ENCODE measurements at regions not wholly inside any gene's neighbourhood (a gene's known extent, or its start where the extent isn't known, plus 50 kb on each side); places are given as distances from the start of the nearest gene placed in this dataset.

DNA sequence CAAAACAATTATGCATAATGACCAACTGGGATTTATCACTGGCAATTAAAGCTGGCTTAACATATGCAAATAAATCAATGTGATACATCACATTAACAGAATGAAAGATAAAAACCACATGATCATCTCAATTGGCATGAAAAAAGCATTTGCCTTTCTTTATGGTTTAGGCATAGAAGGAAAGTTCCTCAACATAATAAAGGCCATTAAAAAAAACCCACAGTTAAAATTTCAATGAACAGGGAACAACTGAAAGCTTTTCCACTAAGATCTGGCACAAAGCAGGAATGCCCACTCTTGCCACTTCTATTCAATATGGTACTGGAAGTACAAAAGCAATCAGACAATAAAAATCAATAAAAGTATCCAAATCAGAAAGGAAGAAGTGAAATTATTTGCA, 151.2 kb upstream of the CD180 start:
- DNase-seq, result no peak

DNA sequence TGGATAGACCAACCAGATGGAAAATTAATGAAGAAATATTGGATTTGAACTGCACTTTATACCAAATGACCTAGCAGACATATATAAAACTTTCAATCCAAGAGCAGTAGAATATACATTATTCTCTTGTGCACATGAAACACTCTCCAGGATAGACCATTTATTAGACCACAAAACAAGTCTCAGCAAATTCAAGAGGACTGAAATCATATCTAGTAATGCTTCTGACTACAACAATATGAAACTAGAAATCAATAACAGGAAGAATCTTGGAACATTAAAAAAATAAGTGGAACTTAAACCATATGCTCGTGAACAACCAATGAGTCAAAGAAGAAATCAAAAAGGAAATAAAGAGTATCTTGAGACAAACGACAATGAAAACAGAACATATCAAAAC, 150.0 kb upstream of the CD180 start:
- no peak for DNase-seq

DNA sequence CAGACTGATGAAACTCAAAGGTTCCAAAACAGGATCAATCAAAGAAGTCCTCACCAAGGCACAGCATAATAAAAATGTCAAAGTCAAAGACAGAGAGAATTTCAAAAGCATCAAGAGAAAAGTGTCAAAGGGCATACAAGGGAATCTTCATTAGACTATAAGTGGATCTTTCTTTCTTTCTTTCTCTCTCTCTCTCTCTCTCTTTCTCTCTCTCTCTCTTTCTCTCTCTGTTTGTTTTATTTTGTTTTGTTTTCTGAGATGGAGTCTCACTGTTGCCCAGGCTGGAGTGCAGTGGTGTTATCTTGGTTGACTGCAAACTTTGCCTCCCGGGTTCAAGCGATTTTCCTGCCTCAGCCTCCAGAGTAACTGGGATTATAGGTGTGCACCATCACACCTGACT, 148.3 kb upstream of the CD180 start:
- DNase-seq, result no peak

DNA sequence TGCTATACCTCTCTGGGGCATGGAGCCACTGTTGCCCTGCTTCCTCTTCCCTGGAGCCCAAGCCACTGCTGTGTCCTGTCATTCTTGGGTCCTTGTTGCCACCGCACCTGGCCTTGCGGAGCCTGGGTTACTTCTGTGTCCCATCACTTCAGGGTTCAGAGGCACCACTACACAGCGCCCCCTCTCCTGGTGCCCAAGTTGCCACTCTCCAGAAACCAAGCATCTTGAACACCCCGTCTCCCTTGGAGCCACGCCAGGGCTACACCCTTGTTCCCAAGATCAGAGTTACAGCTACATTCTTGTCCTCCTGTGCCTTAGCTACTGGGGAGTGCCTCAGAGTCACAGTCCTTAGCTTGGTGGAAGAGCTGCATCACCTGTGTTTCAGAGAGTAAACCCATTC, 147.2 kb upstream of the CD180 start:
- DNase-seq, result no peak

DNA sequence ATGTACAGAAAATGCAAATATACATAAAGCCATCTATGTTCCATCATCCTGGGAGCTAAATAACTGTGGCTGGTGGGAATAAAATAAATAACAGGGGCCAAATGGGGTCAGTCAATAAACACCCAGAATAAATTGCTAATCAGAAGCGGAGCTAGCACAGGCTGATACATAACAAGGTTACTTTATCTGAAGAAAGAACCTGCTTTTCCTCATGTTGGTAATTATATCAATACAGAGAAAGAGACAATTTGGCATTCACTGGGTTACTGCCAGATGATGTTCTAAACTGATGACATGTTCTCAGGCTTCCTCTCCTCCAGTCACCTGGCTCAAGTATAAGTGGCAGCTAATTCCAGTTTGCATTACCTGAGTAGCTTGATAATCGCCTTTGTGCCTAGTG, 144.9 kb upstream of the CD180 start:
- no peak for DNase-seq

DNA sequence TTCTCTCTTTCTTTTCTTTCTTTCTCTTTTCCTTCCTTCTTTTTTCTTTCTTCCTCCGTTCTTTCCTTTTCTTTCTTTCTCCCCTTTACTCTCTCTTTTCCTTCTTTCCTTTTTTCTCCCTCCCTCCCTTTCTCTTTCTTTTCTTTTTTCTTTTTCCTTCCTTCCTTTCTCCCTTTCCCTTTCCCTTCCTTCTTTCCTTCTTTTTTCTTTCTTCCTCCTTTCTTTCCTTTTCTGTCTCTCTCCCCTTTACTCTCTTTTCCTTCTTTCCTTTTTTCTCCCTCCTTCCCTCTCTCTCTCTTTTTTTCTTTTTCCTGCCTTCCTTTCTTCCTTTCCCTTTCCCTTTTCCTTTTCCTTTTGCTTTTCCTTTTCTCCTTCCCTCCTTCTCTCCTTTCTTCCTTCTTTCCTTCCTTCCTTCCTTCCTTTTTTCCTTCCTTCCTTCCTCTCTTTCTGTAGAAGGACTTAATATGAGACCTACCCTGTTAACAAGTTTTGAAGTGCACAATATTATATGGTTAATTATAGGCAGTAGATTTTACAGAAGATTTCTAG, 142.7 kb upstream of the CD180 start:
- no peak for DNase-seq

DNA sequence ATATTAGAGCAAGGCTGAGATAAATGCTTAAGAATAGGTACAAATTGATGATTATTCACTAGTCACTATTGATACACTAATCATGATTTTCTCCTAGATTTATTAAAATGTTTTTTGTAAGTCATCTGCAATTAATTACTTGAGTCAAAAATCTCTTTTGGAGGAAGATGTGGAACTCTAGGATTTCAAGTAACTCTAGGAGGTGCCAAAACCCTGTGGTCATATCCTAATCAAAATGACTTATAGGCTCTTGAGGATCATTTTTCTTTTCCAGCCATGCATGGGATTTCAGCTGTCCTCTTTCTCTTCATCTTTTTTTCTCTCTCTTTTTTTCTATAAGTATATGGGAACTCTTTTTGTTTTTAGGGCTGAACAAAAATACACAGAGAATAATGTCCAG, 141.8 kb upstream of the CD180 start:
- DNase-seq, result no peak

DNA sequence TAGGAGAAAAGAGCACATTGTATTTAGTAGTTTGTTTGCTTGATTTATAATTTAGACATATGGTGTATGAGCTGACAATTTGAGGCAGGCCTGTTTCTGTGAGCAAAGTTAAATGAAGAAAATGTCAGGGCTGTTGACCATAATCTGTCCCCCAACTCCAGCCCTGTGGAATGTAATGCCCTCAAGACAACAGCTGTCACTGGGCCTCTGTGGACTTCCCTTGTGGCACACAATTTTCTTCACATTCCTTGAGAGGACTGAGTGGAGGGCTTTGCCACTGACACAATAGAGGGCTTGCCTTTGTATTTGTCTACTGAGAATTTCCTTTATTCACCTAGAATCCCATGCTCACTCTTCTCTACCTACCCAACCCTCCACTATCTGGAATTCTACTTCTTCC, 141.2 kb upstream of the CD180 start:
- DNase-seq, result no peak

DNA sequence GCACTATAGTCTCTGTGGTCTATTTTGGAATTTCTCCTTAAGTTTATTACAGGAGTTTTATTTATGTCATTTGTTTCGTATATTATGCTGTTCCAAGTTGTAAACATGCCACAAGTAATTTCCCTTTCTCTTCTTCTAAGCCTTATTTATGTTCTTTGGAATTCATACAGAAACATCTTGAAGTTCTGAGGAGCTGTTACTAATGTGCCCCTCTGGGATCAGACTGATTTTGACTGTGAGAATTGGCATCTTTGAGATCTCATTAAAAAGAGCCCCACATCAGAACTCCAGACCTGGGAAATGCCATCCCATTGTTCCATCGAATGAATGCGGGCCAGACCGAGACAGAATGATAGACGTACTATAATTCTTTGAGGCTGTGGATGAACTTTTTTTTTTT, 138.8 kb upstream of the CD180 start:
- no peak for DNase-seq

DNA sequence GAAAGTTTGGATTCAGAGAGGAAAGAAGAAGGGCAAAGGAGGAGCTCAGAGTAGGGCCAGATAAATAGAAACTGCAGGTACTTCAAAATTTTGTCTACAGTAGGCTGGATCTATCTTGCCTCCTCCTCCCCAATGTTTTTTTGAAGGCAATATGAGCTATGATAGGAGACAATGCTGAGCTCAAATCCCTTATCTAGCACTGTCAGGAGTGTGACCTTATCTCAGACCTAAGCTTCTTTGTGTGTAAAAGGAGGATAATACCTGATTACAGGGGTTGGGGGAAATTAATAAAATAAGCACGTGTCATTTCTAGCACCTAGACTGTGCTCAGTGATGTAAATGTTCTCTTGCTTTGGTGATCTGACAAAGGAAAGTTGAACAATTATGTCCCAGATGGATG, 137.8 kb upstream of the CD180 start:
- DNase-seq, result no peak

DNA sequence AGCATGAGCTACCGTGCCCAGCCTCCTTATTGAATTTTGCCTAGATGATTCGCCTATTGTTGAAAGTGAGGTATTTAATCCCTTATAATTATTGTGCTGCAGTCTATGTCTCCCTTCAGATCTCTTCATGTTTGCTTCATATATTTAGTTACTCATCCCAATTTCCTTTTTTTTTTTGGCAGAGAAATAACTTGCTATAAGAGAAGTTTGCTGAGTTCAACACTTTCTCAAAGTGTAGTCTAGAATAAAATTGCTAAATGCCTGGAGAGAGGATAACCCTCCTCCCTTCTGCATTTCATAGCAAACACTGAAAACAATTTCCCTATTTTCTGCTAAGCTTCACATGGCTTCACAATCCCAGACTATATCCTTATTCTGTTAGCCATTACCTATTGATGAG, 136.6 kb upstream of the CD180 start:
- no peak for DNase-seq

DNA sequence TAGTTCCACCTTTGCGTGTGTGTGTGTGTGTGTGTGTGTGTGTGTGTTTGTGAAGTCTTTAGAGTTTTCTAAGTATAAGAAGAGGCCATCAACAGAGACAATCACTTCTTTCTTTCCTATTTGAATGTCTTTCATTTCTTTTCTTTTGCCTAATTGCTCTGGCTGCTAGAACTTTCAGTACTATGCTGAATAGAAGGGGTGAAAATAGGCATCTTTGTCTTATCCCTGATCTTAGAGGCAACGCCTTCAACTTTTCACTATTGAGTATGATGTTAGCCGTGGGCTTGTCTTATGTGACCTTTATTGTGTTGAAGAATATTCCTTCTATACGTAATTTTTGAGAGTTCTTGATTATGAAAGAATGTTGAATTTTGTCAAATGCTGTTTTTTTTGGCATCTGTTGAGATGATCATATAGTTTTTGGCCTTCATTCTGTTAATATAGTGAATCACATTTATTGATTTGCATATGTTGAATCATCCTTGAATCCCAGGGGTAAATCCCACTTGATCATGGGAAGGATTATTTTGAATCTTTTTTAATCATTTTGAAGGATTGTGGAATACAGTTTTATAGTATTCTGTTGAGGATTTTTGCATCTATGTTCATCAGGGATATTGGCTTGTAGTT, 134.8 kb upstream of the CD180 start:
- no peak for DNase-seq

DNA sequence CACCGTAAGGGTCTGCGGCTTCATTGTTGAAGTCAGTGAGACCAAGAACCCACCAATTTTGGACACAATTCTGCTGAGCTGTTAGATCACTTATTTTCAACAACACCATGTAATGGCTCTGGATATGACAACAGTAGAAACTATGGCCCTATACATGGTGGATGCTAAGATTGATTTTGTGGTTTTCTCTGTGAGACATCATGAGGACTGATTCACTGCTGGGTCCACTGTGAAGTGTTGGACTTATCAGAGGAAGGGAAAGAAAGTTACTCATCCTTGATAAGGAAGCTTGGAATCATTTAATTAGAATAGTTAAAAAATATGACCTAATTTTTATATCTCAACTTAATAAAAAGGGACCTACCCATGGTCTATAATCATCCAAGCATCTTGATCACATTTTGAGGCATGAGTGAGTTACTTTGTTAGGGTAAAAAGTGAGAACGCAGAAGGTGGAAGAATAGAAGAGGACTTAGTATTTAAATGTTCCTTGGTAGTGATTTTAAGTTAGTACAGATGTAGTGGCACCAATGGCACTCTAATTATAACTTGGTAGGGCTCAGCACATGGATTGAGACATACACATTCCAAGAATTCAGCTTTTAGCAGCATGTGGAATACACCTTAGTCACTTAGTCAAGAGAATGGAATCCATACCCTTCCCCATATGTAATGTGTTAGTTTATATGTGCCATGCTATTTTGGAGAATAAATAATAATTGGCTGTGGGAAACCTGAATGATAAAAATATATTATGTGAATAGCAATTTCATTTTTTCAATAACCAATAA, 123.5 kb upstream of the CD180 start:
- no peak for DNase-seq

DNA sequence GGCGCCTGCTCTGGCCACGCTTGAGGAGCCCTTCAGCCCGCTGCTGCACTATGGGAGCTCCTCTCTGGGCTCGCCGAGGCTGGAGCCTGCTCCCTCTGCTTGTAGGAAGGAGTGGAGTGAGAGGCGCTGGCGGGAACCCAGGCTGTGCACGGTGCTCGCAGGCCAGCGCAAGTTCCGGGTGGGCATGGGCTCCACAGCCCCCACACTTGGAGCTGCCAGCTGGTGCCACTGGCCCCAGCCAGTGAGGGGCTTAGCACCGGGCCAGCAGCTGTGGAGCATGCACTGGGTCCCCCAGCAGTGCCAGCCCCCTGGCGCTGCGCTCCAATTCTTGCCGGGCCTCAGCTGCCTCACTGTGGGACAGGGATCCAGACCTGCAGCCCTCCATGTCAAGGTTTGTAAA, 122.1 kb upstream of the CD180 start:
- DNase-seq, result no peak

DNA sequence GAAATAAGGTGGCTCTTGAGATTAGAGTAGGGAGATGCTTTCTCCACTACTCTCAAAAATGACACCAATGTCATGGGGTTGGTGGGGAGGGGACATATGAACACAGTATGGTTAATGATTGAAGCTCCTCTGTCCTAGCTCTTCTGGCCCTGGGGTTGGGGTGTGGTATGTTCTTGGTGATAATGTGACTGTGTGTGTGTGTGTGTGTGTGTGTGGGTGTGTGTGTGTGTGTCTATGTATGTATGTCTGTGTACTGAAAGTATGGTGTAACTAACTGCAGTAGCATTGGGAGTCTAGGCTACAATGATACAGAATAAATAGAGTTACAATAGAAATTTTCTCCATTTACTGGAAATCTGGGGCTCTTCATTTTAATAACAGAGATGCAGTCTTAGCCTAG, 121.0 kb upstream of the CD180 start:
- DNase-seq, result no peak

DNA sequence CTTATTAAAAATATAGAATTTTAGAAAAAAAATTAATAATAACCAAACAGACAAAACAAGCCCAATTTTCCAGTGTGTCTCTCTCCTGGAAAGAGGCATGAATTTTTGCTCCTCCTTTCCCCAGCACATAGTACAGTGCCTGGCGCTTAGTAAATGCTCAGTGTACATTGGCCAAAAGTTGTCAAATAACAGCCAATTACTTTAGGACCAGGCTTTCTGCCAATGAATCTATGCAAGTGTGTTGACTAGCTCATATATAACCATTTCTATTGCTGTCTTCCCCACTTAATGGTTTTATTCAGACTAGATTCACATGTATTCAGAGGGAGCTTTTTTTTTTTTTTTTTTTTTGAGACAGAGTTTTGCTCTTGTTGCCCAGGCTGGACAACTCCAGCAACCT, 120.1 kb upstream of the CD180 start:
- no peak for DNase-seq

DNA sequence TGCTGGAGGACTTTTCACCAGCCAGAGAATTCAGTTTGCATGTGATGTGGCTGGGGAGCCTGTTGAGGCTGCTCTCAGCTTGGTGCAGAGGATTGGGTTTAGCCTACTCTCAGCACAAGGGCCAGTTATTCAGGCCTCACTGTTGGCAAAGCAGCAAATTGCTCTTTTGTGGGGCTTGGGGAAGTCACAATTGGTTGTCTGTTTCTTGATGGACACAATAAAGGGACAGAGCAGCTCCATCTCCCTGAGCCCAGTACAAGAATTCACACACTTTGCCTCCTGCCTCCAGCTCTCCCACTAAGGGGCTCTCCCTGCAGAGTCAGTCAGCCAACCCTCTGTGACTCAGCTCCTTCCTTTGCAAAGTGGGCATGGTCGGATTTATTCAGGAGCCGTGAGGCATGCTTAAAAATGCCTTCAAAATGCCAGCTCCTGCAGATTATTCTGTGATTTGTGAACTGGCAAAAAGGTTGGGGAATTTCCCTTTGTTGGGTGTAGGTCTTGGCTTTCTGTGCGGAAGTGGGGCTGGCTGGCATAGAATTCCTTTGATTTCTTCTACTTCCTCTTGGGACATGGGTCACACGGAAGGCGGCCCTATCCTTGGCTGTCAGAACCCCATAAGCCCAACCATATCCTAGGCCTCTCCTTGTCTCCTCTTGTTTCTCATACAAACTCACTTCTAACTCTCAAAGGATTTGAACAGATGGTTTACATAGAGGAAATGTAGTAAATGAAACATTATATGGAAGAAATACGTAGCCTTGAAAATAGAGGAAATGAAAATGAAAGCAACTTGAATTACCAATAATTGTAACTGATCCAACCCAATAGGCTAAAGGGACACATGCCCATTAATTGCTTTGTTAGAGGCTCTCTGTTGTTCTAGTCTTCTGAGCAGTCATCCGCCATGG, 118.7 kb upstream of the CD180 start:
- no peak for DNase-seq

DNA sequence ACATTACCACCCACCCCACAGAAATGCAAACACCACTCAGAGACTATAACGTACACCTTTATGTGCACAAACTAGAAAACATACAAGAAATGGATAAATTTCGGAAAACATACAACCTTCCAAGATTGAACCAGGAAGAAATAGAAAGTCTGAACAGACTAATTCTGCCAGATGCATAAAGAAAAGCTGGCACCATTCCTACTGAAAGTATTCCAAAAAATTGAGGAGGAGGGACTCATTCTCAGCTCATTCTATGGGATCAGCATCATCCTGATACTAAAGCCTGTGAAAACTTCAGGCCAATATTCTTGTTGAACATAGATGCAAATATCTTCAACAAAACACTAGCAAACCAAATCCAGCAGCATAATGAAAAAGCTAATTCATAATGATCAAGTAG, 115.1 kb upstream of the CD180 start:
- DNase-seq, result no peak

DNA sequence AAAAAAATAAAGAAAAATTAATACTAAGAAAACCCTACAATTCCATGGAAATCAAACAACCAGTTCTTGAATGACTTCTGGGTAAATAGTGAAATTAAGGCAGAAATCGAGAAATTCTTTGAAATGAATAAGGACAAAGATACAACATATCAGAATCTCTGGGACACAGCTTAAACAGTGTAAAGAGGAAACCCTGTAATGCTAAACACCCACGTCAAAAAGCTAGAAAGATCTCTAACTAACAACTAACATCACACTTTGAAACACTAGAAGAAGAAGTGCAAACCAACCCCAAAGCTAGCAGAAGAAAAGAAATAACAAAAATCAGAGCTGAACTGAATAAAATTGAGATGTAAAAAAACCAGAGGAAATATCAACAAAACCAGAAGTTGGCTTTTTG, 114.6 kb upstream of the CD180 start:
- no peak for DNase-seq

DNA sequence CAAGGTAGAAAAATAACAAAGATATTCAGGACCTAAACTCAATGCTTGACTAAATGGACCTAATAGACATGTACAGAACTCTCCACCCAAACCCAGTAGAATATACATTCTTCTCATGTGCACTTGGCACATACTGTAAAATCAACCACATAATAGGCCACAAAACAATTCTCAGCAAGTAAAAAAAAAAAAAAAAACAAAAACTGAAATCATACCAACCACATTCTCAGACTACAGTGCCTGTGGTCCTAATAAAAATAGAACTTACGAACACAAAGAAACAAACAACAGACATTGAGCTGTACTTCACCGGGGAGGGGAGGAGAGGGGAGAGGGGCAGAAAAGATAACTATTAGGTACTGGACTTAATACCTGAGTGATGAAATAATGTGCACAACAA, 114.1 kb upstream of the CD180 start:
- no peak for DNase-seq

DNA sequence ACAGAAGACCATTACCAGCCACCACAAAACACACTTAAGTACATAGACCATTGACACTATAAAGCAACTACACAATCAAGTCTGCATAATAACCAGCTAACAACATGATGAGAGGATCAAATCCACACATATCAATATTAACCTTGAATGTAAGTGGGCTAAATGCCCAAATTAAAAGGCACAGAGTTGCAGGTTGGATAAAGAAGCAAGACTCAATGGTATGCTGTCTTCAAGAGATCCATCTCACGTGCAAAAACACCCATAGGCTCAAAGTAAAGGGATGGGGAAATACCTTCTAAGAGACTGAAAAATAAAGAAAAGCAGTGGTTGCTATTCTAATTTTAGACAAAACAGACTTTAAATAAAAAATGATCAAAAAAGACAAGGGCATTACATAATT, 113.6 kb upstream of the CD180 start:
- DNase-seq, result no peak

DNA sequence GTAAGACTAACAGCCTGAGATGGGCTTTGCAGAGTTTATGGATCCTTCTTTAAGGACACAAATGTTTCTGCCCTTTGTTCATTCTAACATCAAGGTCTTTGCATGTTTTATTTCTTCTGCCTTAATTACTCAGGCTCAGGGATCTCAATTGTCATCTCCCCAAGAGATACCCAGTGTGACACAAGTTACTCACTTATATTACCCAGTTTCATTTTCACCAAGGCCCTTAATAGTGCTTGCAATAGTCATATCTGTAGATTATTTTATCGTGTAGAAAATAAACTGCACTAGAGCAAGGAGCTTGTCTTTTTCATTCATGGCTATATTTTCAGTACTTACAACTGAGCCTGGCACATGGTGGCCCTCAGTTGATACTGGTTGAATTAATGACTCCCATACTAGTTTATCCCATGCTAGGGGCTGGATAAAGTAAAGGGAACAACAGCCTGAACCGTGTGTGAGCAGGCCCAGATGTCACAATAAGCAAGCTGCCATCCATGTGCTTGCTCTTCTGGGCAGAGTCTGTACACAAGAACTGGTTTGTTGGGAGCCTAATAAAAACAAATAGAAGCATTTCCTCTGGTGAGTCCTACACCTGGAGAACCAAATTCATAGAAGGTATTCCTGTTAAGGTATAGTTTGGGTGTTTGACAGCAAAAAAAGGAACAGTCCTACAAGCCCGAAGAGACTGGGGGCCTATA, 112.5 kb upstream of the CD180 start:
- DNase-seq, result no peak

All from NCI-H1694 treated with DMSO at 0.1 percent for 48 hours (cell line).